ENCODE measurements at regions not wholly inside any gene's neighbourhood (a gene's known extent, or its start where the extent isn't known, plus 50 kb on each side); places are given as distances from the start of the nearest gene placed in this dataset.

- TF ChIP-seq PBX3 (CRISPR knock-in tag; IDR thresholded peaks at IDR 0.05; ENCODE audit: borderline replicate concordance) (no peak), MED1 (CRISPR knock-in tag; IDR thresholded peaks at IDR 0.05) (no peak), FOSL2 (CRISPR knock-in tag; IDR thresholded peaks at IDR 0.05) (no peak), HMG20A (CRISPR knock-in tag; IDR thresholded peaks at IDR 0.05; ENCODE audit: borderline replicate concordance) (no peak), MAFF (IDR thresholded peaks at IDR 0.05; ENCODE audit: low read depth, low read length) (peak; percentile 80), HDAC1 (CRISPR knock-in tag; IDR thresholded peaks at IDR 0.05) (no peak)
Measured at GRCh38 chr6:144894240-144894639, 609.1 kb downstream of the UTRN start (continued).

GRCh38 chr6:144895313-144896278 lies 610.5 kb downstream of the UTRN start:
- in situ Hi-C loops (cut with HindIII; ENCODE audit: extremely low pct_ligation_motif_present, low pct_unique_long_range_greater_than_20kb), result no loop called here
- no peak for TF ChIP-seq ISL2 (CRISPR knock-in tag; IDR thresholded peaks at IDR 0.05)
- TF ChIP-seq, protein P1, sequence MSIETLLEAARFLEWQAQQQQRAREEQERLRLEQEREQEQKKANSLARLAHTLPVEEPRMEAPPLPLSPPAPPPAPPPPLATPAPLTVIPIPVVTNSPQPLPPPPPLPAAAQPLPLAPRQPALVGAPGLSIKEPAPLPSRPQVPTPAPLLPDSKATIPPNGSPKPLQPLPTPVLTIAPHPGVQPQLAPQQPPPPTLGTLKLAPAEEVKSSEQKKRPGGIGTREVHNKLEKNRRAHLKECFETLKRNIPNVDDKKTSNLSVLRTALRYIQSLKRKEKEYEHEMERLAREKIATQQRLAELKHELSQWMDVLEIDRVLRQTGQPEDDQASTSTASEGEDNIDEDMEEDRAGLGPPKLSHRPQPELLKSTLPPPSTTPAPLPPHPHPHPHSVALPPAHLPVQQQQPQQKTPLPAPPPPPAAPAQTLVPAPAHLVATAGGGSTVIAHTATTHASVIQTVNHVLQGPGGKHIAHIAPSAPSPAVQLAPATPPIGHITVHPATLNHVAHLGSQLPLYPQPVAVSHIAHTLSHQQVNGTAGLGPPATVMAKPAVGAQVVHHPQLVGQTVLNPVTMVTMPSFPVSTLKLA (IDR thresholded peaks at IDR 0.05), result peak; percentile 95
- H3K27ac ChIP-seq (ENCODE audit: extremely low read length, insufficient read depth, low read length), result no peak overlapping the region

More at GRCh38 chr6:144895313-144896278, 610.5 kb downstream of the UTRN start:
- intact Hi-C loops (cut with micrococcal nuclease; ENCODE audit: unreplicated experiment), result no loop called here
- Histone ChIP-seq H3K4me3 (replicated peaks in 1 of 3; ENCODE audit: insufficient read depth in 1 of 3, low read depth in 2 of 3, low read length in 3 of 3) (no peak overlapping the region), H3K9ac (ENCODE audit: insufficient read depth, low read depth, low read length) (no peak overlapping the region), H2AFZ (ENCODE audit: low read length) (no peak overlapping the region), H3K4me1 (ENCODE audit: insufficient read depth, low read length) (0 out of 2 replicates have a peak, but pooled peaks cover 8% of the 10 kb centered on the region), H3K27me3 (ENCODE audit: control insufficient read depth in 1 of 2, insufficient read depth in 2 of 2, low read length in 2 of 2) (no peaks in the 10 kb centered on the region), H3K4me2 (ENCODE audit: low read depth, low read length) (no peak overlapping the region), H3K9me3 (ENCODE audit: low read length) (no peaks in the 10 kb centered on the region), H3K79me2 (ENCODE audit: insufficient read depth, low read length) (no peaks in the 10 kb centered on the region), H4K20me1 (ENCODE audit: insufficient read depth, low read length) (no peaks in the 10 kb centered on the region), H3K36me3 (replicated peaks in 1 of 2; ENCODE audit: control insufficient read depth in 1 of 2, insufficient read depth in 2 of 2, low read length in 2 of 2) (no peaks in the 10 kb centered on the region)
- ATAC-seq (no peak), FAIRE-seq (no peak), DNase-seq (ENCODE audit: low spot score) (no peak)
- no TSS peak for BruUV-seq (replicated peaks)
- 6% methylated on average over 7 of the region's 8 CpGs for WGBS (ENCODE audit: low lambda C conversion rate)
- ChIA-PET CTCF (ENCODE audit: low intra/inter-chr PET ratio, low total read pairs) (no interaction called here), POLR2A (no interaction called here)

Data from HepG2 (cell line).